ENCODE measurements at regions not wholly inside any gene's neighbourhood (a gene's known extent, or its start where the extent isn't known, plus 50 kb on each side); places are given as distances from the start of the nearest gene placed in this dataset.
"Not testable (repeated sequence)": the region's sequence is repeated elsewhere in the genome, so short reads cannot be mapped to it uniquely, and the experiment has no call there.

DNA sequence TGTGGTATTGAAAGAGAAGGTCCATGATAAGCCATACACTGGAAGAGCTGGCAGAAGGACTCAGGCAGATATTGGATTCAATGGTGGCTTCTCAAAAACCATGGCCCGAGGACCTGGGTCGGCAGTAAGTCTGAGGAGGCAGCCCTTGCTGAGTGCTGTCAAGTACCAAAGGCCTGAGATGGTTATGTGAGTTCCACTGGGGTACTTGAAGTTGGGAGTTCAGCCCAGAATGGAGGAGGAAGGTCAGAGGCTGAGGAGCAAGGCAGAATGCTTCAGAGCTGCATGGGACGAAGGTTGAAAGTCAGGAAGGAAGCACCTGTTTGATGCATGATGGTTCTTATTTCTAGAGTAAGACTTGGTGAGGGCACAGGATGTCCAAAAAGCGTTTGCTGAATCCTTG, 194.9 kb downstream of the DIRAS2 start:
- no peak for DNase-seq

- no peak for DNase-seq
These were observed 193.3 kb downstream of the DIRAS2 start for GRCh38 chr9:90449213-90449925.

DNA sequence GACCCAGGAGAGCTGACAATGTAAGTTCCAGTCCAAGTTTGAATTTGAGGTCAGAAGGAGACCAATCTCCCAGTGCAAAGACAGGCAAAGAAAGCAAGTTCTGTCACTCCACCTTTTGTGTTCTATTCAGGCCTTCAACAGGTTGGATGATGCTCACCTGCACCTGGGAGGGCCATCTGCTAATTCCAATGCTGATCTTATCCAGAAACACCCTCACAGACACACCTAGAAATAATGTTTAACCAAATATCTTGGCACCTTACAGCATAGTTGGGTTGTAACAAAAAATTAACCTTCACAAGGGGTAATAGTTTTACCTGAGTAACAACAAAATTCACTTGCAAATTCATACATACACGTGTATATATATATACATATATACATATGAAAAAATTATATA, 190.8 kb downstream of the DIRAS2 start:
- no peak for DNase-seq

DNA sequence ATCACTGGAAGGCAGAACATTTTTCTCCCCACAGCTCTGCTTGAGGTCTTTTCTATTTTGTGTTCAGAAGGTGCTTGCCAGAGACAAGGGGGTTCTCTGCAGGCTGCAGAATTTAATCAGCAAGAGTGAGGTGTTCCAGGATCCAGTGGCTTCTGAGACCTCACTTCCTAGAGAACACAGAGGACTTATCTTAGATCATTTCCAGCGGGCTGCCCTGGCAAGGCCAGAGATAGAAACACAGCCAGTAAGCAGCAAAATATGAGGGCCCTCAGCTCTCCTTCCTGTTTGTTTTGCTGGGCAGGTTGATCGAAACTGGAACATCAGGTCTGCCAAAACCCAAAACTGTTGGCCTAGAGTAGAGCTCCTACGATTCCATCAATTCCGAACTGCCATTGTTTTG, 187.3 kb downstream of the DIRAS2 start:
- DNase-seq = no peak

DNA sequence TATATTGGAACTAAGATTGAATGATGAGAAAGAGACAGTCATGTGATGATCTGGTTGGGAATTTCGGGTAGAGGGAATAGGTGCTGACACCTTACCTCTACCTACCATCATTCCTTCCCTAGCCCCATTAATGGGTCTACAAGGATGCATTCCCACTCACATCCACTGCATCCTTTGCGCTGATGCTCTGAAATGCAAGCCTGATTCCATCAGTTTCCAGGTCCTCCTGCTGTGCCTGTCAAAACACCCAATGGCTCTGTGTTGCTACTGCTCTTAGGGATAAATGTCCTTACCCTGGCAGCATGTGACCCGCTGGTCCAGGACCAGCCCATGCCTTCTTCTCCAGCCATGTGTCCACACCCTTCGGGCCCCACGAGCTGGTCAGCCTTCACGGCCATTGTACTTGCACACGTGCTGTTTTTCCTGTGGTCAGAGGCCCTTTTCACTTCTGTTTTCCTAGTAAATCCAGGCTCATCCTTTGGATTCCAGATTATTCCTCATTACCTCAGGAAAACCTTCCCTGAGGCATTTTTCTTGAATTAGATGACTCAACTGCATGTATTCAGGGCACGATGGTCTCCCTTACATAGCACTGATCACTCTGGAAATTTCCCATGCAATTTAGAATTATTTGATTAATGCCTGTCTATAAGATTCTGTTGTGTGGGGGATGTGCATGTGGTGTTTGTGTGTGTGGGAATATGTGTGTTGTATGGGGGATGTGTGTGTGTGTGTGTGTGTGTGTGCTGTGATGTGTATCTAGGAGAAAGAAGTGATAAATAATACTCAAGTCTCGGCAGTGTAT, 185.0 kb downstream of the DIRAS2 start:
- DNase-seq = no peak

DNA sequence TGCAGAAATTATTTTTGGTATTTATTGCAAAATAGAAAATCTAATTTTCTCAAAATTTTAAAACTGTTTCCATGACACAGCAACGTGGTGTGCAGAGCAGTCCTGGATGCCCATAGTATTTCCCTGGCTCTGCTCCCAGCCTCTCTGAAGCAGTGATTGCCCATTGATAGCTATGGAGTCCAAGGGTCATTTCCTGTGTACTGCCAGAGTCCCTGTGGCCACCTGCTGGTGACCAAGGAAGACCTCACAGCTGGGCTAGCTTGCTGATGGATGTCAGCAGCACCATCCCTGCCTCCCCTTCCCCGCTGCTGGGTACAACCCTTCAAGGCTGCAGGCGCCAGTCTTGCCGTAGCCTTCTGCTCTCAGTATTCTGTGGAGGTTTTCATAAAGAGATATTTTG, 184.1 kb downstream of the DIRAS2 start:
- DNase-seq = no peak

- no peak for DNase-seq
These were observed 183.3 kb downstream of the DIRAS2 start for GRCh38 chr9:90459321-90459720.

DNA sequence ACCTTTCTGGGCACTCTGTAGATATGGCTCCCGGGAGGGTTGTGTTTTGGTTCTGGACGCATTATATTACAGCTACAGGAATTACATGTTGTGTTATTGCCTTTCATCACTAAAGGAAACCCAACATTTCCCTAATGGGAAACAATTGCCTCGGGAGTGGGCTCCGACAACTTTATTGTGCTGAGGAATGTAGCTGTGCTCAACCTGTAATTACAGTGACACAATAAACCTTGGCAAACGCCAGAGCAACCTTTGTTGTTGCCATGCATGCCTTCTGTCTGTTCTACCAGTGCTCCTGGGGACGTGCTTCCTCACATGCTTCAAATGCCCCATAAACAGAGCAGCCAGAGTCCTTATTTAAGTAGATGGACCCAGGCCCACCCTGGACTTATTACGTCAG, 182.4 kb downstream of the DIRAS2 start:
- DNase-seq = no peak

- DNase-seq = no peak
These were observed 177.6 kb downstream of the DIRAS2 start for GRCh38 chr9:90464978-90465377.

DNA sequence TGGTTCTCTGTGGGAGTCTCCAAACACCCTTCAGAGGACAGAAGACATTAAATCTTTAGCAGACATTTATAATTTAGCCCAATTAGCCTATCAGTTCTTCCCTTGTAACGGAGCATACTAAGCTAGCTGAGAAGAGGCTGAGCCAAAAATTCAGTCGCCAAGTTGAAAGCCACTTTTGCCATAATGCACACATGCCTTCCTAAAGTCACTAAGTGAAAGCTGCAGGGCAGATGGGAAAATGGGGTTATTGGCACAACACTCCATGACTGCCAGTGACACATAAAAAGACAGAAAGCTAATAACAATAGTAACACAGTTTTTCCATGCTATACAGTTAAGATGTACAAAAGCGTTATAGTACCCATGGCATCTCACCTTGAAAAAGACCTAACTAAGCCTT, 176.2 kb downstream of the DIRAS2 start:
- DNase-seq = no peak

DNA sequence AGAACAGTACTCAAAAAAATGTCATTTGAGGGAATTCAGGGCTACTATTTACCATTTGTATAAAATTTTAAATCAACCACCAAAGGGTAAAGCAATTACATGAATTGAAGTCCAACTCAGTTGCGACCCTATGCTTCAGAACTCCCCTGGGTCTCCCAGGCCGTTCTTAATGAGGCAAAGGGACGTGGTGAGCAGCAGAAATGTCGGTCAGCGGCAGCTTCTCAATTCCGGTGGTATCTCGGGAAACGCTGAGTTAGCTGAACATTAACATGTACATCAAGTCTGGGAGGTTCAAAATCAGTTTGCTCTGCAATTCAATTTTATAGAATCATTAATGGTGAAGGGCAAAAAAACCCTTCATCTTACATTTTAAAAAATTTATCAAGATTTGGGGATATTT, 173.2 kb downstream of the DIRAS2 start:
- DNase-seq = no peak

DNA sequence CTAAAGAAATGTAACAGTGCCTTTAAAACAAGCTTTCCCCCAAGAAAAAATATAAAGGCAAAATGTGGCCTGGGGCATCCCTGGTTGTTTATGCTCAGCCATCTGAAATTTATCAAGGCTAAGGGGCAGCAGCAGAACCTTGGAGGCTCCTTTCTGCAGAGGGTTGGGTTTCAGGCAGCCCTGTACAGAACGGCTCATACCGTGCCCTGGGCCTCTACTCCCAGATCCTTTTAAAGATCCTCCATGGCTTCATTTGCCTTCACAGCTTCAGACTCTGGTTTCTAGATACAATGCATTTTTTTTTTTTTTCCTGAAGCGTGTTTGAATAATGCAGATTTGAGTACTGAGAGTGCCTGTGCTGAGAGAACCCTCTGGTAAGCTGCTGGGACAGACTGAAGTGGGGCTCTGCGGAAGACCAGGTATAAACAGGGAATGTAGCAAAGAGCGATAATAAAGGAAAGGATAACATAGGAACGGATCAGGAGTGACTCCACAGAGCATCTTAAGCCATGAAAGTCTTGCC, 172.7 kb downstream of the DIRAS2 start:
- DNase-seq = no peak

DNA sequence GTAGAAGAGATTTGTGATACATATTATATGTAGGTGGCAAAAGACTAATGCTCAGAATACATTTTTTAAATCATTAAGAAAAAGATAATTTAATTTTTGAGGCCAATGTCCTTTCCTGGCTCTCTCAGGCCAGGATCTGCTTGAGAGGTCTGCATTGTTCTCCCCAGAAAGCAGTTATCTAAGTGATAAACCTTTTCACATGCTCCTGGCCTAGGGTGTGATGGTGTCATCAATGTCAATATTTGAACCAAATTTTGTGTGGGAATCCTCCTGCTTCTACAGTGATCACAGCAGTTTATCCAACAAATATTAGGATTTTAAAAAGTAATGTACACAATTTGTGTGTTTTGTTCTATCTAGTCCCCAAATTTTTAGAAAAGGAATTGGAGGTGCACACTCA, 166.6 kb downstream of the DIRAS2 start:
- no peak for DNase-seq

- DNase-seq = no peak
These were observed 165.1 kb downstream of the DIRAS2 start for GRCh38 chr9:90477535-90477934.

DNA sequence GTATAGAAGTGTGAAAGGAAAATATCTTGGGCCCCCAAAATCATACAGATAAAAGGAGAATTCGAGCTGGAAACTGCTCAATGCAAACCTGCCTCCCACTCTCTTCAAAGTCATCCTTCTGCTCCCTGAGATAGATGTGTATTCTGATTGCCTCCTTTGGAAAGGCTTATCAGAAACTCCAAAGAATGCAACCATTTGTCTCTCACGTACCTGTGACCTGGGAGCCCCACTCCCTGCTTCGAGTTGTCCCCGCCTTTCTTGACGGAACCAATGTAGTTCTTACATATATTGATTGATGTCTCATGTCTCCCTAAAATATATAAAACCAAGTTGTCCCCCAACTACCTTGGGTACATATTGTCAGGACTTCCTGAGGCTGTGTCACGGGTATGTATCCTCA, 163.8 kb downstream of the DIRAS2 start:
- DNase-seq = no peak

- no peak for DNase-seq
These were observed 157.6 kb downstream of the DIRAS2 start for GRCh38 chr9:90485028-90485427.

- DNase-seq = no peak
These were observed 153.6 kb downstream of the DIRAS2 start for GRCh38 chr9:90489066-90489465.

GRCh38 chr9:90499761-90500160, 142.9 kb downstream of the DIRAS2 start:
- no peak for DNase-seq

GRCh38 chr9:90502134-90502533, 140.5 kb downstream of the DIRAS2 start:
- no peak for DNase-seq

GRCh38 chr9:90504486-90504885, 138.1 kb downstream of the DIRAS2 start:
- DNase-seq = no peak

DNA sequence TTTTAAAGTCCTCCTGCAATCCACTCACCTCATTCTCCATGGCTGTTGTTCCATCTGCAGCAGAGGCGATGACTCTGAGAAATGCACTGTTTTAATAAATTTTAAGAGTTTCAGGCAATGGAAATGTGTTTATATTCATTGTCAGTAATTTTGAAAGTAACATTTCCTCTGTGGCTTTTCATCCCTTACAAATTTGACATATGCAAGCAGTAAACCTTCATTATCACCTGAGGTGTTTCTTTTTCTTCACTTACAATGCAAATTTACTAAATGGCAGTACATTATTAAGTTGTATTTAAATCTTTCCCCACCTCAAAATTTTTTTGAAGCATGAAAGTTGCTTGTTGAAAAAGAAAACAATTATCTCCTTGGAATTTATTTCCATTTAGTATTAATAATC, 136.9 kb downstream of the DIRAS2 start:
- DNase-seq = no peak

- not testable (repeated sequence) for DNase-seq
These were observed 136.2 kb downstream of the DIRAS2 start for GRCh38 chr9:90506402-90506801.

DNA sequence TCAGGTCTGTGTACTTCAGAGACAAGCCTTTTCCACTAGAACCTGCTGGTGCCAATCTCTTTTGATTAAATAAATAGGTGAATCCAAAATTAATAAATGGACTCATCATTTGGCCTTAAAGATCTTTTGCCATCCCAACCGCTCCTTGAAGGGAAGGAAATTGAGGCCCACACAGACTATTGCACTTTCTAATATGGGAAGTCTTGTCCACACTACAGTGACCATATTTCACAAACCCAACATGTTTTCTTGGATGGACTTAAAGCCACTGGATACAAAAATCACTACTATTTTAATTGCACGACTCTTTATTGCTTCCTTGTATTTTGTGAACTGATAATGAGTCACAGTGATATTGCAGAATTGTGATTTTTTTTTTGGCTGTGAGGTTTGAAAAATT, 135.0 kb downstream of the DIRAS2 start:
- no peak for DNase-seq

- no peak for DNase-seq
These were observed 133.7 kb downstream of the DIRAS2 start for GRCh38 chr9:90508940-90509339.
